NCI-H2107 (cell line): ENCODE measurements at regions not wholly inside any gene's neighbourhood (a gene's known extent, or its start where the extent isn't known, plus 50 kb on each side); places are given as distances from the start of the nearest gene placed in this dataset.
"Not testable (repeated sequence)": the region's sequence is repeated elsewhere in the genome, so short reads cannot be mapped to it uniquely, and the experiment has no call there.

Experiments used
- DNase-seq: peaks from one replicate; lab custom pipeline; 2025; lab: John Stamatoyannopoulos, UW

GRCh38 chr2:147294825-147295392 is 549.9 kb upstream of the ACVR2A start:
- no peak for DNase-seq

- no peak for DNase-seq
These were observed 550.6 kb upstream of the ACVR2A start for GRCh38 chr2:147293991-147294824.

GRCh38 chr2:147288131-147288530 is 556.7 kb upstream of the ACVR2A start:
- DNase-seq = no peak

- no peak for DNase-seq
These were observed 568.9 kb upstream of the ACVR2A start for GRCh38 chr2:147275943-147276342.

GRCh38 chr2:147273628-147274027 is 571.2 kb upstream of the ACVR2A start:
- no peak for DNase-seq

- no peak for DNase-seq
These were observed 571.7 kb upstream of the ACVR2A start for GRCh38 chr2:147273106-147273505.

- DNase-seq = not testable (repeated sequence)
These were observed 575.2 kb upstream of the ACVR2A start for GRCh38 chr2:147269581-147269980.

GRCh38 chr2:147260241-147260640 is 584.6 kb upstream of the ACVR2A start:
- DNase-seq = no peak

- no peak for DNase-seq
These were observed 589.0 kb upstream of the ACVR2A start for GRCh38 chr2:147255812-147256211.

- no peak for DNase-seq
These were observed 594.0 kb upstream of the ACVR2A start for GRCh38 chr2:147250652-147251356.

- no peak for DNase-seq
These were observed 597.1 kb upstream of the ACVR2A start for GRCh38 chr2:147247749-147248148.

- no peak for DNase-seq
These were observed 602.4 kb upstream of the ACVR2A start for GRCh38 chr2:147242445-147242844.

- DNase-seq = no peak
These were observed 608.2 kb upstream of the ACVR2A start for GRCh38 chr2:147236601-147237000.

GRCh38 chr2:147232225-147232669 is 612.6 kb upstream of the ACVR2A start:
- no peak for DNase-seq

GRCh38 chr2:147231607-147232006 is 613.2 kb upstream of the ACVR2A start:
- DNase-seq = no peak

GRCh38 chr2:147231081-147231480 is 613.7 kb upstream of the ACVR2A start:
- DNase-seq = no peak

- DNase-seq = no peak
These were observed 617.5 kb upstream of the ACVR2A start for GRCh38 chr2:147227313-147227712.

GRCh38 chr2:147224070-147224469 is 620.8 kb upstream of the ACVR2A start:
- no peak for DNase-seq

- DNase-seq = no peak
These were observed 621.2 kb upstream of the ACVR2A start for GRCh38 chr2:147223553-147224060.

- DNase-seq = no peak
These were observed 621.7 kb upstream of the ACVR2A start for GRCh38 chr2:147223119-147223518.

GRCh38 chr2:147222506-147222905 is 622.3 kb upstream of the ACVR2A start:
- no peak for DNase-seq

GRCh38 chr2:147214914-147215313 is 629.9 kb upstream of the ACVR2A start:
- DNase-seq = no peak

- no peak for DNase-seq
These were observed 633.3 kb upstream of the ACVR2A start for GRCh38 chr2:147211484-147211883.
